ELF-1 (cell line): ENCODE measurements at regions not wholly inside any gene's neighbourhood (a gene's known extent, or its start where the extent isn't known, plus 50 kb on each side); places are given as distances from the start of the nearest gene placed in this dataset.
A peak's percentile ranks its signal among the peaks of the same experiment; 100 is the strongest.

Experiments used
- DNase-seq: peaks from one replicate; pipeline ENCODE4 v3.0.0-alpha.2; 2016; ENCODE audit warnings: low read depth, low spot score

DNA sequence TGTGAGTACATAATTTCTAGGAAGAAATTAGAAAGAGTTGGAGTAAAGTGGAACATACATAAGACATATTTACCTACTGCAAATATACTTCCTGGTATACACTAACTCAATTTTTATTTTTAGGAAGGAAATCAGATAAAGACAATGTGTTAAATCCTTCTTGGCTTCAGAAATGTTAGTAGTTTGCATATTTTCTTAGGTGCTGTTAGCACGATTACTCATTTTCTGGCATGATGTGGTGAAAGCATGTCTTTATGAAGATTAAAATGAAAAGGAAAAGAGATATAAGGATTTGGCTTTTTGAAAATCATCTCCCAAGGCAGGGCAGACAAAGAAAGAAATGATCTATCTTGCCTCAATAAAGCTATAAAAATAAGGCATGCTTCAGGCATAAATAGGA is 287.6 kb upstream of the E2F7 start:
- DNase-seq, result no peak

DNA sequence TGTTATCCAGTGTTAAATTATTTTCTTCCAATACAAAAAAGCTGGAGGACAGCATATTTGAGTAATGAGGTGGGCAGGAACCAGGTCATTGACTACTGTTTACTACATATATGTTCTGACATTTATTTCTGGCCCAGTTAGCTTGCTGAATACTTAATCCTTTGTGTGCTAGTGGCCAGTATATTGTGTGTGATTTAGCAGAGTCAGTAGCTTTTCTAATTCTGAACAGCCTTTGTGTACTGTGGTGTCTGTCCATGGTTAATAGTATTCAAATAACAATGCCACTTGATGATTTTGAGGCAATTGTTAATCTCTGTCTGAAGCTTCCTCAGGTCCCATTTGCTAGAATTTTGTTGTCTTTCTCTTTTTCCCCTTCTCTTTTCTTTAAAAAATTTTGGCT is 286.5 kb upstream of the E2F7 start:
- DNase-seq, result no peak

DNA sequence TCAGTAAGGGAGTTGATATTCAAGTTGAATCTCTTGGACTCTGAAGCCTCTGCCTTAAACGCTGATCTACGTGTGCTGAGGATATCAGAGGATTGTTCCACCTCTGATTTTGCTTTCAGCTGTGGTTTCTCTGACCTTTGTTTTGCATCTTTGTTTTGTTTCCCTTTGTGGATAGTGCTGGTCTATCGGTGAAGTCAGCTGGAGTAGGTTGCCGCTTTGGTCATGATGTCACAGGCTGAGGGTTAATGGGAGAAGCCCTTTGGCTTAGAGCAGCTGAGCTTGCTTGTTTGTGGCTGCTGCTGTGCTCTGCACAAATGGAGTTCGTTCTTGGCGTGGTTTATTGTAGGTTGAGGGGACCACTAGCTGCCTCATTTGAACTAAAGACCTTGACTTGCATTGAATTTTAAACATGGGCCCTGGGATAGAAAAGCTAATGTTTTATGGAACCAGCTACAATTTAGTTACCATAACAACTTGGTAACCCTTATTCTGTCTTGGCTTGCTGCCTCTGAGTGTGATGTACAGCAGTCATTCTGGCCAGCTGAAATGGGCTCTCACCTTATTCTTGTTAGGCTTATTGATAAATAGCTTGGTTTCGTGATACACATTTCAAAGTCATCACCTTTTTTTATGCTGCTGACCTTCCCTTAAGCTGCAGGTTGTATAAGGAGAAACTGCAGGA is 284.5 kb upstream of the E2F7 start:
- no peak for DNase-seq

DNA sequence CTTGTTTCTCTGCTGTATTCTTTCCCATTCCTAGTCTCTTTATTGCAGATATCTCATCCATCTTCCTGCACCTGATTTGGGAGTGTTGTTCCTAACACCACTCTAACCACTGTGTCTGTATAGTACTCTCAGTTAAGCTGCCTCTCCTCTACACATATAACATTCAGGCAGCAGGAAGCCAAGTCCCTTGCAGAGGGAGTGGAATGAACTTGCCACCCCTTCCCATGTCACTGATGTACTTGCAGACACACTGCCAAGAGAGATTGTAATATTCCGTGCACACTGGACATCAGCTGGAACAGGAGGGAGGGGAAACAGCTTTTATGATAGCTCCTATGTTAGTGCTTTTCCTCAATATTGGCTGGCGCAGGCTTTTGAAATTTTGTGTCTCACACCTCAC is 281.6 kb upstream of the E2F7 start:
- DNase-seq, result no peak

DNA sequence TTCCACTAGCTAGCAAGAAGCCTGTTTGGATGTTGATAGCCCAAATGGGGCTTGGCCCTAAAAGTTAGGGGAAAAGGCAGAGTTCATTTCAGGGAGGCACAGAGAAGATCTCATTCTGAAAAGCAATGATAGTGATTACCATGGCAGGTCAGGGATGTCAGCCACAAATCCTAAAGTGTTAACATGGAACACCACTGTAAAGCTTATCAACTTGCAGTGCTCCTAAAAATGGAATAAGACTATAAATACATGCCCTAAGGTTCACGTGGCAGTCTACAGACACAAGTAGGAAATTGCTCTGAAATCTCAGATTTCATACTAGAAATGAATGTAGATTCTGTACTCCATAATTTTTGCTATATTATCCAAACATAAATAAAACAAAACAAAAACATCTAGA is 280.0 kb upstream of the E2F7 start:
- no peak for DNase-seq

DNA sequence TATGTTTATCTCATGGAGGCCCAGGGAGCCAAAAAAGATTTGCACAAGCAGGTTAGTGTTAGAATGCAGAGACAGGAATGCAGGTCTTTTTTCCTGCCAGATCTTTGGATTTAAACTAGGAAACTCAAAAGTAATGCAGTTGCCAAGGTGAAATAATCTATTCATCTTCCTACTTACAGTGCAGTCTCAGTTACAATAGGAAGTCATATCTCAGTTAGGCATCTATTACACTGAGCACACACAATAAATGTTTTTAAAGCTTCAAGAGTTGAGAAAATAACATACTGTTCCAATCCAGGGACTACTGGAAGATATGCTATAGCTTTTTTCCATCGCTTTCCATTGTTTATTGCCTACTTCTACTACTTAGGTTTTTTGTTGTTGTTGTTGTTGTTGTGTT is 279.3 kb upstream of the E2F7 start:
- DNase-seq, result no peak

DNA sequence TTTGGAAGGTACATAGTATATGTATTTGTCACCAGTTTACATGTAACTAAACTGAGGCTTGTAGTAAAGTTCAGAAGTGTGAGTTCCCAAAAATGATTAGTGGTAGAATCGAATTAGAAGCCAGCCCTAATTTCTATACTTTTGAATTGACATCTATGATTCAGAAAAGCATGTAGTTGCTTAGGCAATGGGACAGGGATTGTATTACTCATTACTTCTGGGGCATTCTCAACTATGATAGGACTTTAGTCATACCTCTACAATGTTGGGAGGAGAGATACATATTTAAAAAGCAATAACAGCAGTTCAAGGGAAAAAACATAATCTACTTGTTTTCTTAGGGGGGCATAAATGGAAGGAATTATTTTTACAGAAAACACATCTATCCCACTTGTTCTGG is 277.9 kb upstream of the E2F7 start:
- DNase-seq, result no peak

DNA sequence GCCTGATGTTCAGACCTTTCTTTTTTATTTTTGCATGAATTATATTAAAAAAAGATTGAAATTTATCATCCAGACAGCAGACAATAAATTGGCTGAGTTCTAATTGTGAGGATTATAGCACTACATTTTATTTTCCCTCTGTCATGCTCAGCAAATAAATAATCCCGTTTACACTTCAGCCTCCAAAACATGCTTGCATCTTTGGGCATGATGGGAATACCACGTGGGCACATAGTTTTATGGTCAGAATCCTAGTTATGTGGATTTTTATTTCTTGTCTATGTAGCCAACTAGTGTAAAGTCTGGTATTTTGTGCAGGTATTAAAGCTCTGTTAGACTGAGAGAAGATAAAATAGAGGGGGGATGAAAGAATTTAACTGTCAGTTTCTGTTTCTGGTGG is 276.9 kb upstream of the E2F7 start:
- DNase-seq, result no peak

DNA sequence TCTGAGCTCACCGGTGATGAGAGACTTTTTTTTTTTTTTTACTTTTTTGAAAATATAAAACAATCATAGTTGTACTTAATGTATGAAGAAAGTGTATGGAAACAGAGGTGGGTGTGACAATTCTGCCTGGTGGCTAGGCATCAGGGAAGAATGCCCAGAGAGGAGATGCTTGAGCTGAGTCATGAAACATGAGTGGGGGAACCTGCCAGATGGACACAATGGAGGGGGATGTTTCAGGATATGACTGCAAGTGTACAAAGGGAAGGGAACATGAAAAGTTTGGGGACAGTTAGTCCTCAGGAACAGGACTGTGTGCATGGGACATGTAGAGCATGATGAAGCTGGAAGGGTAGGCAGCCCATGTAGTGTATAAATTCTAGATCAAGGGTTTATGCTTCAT is 274.2 kb upstream of the E2F7 start:
- DNase-seq, result no peak

DNA sequence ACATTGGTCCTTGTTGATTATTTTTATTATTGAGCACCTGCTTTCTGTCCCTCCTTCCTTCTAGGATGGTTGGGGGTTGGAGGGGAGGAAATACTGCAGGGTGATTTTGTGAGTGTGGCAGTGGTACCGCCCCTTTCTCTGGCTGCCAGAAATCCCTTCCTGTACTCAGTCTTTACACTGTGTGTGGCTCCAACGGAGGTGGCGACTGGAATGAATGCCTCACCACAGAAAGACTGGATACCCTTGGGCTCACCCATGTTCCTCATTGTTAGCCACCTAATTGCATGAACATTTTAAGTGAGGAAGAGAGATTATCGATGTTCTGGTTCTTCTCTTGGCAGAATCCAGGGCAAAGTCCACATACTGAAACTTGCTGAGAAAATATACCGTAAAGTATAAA is 272.0 kb upstream of the E2F7 start:
- no peak for DNase-seq

DNA sequence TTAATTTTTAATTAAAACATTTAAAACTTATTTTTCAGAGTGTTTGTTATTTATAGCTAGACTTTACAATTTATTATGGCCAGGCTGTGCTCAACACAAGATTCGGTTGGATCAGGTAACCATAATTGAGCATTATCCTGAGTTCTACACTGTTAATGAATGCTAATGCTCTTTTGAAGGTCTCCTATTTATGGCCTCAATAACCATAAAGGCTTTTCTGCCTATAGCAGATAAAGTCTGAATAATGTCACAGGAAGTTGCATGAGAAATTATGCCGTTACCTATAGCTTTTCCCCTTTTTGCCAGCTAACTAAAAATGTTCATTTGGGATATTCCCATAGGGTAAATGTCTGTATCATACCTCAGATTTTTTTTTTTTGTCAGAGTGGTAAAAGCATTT is 269.4 kb upstream of the E2F7 start:
- DNase-seq, result no peak

DNA sequence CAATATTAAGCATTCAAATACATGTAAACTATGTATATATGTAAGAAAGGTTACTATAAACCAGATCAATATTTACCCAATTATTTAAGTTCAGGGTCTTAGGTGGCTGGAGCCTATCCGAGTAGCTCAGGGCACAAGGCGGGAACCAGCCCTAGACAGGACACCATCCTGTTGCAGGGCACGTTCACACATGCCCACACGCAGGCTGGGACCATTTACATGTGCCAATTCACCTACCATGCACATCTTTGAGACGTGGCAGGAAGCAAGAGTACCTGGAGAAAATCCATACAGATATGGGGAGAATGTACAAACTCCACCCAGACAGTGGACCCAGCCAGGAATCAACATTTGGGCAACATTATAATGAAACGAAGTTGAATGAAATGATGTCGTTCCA is 263.0 kb upstream of the E2F7 start:
- no peak for DNase-seq

DNA sequence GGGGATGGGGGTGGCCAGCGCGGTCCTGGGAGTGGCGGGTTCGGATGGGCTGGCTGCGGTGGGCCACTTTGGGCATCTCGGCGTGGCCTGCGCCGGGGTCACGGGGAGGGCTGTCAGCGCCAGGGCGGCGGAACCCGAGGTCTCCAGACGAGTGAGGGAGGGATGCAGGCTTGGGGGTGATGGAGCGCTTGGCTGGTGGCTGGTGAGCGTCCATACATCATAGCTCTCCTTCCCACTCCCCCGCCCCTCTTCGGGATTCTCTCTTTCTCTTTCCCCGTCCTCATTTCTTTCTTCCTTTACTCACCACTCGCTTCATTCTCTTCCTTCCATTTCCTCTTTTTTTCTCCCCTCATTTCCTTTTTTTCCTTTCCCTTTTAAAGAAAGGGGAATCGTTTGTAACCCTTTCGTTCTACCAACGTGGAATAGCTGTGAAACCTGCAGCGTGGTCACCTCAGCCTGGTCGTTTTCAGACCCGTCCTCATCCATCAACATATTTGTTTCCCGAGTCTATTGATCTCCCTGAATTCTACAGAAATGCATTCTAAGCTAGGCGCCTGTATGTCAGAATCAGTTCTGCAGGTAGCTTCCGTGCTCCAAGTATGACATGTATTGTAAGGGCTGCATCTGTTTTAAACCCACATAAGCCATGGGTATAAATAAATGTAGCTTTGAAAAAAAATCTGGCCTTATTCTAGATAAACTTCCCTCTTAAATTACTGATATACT is 260.3 kb upstream of the E2F7 start:
- no peak for DNase-seq

DNA sequence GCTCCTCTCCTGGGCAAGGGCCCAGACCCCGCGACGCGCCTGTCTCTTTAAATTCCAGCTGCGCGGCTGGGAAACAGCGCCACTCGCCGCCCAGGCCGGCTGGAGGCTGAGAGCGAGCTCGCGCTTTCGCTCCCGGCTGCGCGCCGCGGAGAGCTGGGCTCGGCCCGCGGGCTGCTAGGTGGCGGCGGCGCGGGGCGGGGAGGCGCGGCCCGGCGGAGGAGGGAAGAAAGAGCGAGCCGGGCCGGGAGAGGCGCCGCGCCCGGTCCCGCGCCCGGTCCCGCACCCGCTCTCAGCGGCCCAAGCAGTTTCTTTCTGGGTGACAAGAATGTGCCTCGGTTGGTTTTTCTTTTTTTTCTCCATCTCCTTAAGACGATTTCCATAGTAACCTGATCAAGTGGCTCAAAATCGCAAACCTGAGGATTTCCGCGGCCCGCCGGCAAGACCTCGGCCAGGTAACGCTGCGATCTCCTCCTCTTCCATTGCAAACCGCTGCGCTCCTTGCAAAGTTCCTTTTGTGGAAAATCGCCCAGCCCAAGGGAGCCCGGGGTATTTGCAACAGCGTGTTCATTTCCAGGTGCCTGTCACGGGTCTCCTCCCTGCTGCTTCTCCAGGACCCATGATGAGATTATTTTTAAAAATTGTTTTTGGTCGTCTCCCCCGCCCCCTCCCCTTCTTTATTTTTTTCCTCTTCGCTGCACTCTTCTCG is 259.5 kb upstream of the E2F7 start:
- peak; percentile 81 for DNase-seq

DNA sequence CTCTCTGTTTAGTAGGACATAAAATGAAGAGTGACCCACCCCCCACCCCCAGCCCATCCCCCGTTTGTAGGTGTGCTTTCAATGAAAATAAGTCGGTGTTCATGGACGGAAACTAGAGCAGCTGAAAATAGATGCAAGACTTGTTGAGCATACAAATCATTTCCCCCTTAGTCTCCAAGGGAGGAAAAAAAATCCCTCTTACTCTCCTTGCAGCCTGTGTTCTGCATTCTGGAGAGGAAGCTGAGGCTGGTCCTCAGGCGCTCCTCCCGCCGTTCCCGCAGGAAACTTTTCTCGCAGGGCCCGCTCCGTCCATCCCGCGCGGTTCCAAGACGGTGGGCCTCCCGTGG is 259.0 kb upstream of the E2F7 start:
- DNase-seq, result no peak

DNA sequence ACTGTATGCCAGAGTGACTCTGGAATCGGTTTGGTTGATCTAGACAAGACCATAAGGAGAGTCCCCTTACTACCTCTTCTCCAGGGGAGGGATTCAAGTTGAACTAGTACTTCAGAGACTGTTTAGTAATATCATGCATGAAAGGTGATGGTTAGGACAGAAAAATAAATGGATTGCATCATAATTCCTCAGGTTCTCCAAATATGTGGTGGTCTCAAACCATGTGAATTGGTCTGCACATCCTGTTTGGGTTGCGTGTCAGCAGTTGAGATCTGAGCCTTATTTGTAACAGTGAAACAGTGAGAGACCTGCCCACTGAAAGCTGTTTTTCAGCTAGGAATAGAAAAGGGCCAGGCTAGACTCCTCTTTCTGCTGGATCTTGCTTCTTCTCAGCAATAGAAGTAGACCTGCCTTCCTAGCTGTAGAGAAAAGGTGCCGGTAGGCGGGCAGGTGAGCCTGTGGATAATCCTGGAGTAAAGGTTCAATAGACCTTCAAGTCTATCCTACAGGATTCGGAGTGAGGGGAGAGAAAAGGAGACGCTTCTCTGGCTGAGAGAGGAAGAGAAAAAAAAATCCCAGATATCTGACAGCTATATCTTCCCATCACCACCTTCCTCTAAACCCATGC is 258.5 kb upstream of the E2F7 start:
- DNase-seq, result no peak

DNA sequence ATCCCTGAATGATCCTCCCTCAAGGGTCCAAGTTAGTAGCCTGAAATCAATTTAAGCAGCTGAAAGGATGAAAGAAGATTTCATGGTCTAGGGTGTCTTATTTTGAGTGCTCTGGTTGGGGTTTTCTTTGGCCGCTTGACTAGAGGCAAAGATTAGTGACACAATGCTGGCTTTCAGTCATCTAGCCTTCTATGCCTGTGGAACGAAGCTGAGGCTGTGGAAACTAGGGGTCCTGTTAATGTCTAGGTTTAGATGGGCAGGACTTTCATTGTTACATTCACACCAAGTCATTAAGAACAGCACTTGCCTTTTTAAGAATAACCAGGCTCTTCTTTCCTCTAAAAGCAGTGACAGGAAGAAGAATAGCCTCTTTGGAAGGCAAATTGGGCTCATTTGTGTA is 253.8 kb upstream of the E2F7 start:
- no peak for DNase-seq

DNA sequence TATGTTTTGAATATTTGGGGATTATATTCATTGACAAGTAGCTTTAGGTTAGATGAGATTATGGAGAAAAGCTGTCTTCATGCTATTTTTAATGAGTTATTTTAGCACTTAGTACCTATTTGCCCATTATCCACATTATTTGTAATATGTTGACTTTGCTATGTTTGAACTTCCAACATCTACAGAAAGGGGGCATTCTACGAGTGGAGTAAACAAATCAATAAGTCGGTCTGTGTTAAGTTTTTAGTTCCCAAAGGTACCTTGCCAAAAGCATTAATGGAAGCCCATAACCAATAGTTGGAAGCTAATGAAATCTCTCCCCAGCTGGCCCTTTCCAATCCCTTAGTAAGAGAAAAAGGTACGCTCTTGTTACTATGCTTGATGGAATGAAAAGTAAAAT is 250.0 kb upstream of the E2F7 start:
- no peak for DNase-seq

DNA sequence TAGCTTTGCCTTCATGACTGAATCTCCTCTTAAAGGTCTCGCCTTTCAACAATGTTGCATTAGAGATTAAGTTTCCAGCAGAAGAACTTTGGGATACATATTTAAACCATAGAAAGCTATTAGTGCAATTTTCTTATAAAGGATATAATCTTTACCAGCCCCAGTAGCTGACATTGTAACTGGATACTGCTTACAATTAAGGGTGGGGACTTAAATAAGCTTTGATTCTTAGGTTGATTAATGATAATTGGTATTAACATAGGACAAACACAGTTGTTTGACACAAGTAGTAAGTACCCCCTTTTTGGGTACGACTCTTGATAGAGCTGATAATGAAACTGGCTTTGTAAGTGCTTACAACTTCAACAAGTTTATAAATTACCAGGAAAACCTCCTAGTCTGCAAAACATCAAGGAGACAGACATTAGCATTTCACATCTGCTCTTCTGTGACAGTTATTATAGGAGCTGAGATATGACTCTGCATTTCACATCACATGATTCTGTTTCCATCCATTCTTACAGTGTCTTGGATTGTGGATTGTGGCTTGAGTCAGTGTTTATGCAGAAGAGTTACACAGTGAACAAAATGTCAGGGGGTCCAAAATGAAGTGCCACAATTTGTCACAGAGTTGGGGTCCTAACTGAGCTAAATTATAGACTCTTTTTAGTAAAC is 249.1 kb upstream of the E2F7 start:
- DNase-seq, result no peak

DNA sequence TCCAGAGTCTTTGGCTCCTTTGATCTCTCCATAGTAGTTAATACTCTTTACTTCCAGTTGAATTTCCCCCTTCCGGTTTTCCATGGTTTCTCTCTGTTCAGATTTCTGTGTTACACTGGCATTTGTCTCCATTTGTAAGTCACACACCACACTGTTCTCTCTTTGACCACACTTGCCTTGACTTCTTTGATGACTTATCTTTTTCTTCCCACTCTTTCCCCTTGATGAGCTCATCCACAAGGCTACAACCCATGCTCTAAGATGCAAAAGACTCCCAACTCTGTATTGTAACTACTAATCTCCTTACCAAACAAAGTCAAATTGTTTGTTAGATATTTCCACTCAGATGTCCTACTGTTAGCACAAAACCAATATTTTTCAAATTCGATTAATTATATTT is 242.7 kb upstream of the E2F7 start:
- no peak for DNase-seq

DNA sequence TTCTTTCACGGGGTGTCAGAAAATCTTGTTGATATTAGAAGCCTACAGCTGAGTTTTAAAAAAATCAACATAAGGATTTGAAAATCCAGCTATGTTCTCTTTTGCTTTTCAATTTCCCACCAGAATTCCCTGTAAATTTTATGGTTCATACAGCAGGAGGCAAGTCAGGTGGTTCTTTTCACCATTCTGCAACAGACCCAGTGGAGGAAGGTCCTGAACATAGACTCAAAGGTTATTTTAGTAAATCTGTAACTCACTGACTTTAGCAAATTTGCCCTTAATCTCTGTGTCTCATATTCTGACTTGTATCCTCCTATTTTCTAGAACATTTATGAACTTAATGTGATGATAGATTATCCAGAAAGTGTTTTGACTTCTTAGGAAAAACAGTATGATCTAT is 235.4 kb upstream of the E2F7 start:
- no peak for DNase-seq
